HG03565 (cell line): ENCODE measurements at regions not wholly inside any gene's neighbourhood (a gene's known extent, or its start where the extent isn't known, plus 50 kb on each side); places are given as distances from the start of the nearest gene placed in this dataset.
"Not testable (repeated sequence)": the region's sequence is repeated elsewhere in the genome, so short reads cannot be mapped to it uniquely, and the experiment has no call there.

Experiments used
- ATAC-seq: cut with Tn5 transposase; IDR thresholded peaks from one replicate; pipeline ENCODE4 v1.9.1; 2021; ENCODE audit warnings: mild to moderate bottlenecking, moderate library complexity; ENCODE audit not compliant: unreplicated experiment

DNA sequence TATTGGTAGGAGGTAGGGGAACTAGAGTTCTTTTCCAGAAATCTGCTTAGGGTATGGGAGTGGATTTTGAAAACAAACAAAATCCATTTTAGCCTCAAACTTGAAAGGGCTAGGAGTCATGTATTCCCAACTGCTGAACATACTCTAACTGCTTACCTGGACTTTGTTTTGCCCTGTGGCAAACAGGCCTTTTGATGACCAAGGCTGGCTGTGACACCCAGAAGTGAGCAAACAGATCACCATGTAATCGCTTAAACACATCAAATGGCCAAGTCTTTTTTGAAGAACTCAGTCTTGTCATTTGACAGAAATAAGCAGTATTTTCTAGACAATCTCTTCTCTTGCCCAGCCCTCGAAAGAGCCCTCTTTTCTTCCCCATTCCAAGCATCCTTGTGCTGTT lies 203.4 kb downstream of the KIT start:
- ATAC-seq, result no peak

GRCh38 chr4:54855191-54855854 lies 197.6 kb downstream of the KIT start:
- no peak for ATAC-seq

DNA sequence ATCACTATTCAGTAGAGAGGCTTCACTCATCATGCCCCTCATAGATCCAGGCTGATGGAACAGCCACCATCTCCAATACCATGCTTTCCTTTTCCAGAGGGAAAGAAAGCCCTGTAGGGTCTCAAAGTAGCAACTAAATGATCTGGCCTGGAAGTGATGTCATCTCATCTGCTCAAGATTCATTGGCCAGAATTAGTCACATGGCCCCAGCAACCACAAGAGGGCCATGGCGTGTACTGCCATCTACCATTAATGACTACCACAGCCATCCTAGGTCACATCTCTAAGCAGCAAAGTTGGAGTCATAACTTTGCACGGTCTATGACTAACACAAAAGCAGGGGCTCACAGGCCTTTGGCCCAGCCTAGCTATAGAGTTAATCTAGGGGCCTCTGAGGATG lies 194.8 kb downstream of the KIT start:
- no peak for ATAC-seq

DNA sequence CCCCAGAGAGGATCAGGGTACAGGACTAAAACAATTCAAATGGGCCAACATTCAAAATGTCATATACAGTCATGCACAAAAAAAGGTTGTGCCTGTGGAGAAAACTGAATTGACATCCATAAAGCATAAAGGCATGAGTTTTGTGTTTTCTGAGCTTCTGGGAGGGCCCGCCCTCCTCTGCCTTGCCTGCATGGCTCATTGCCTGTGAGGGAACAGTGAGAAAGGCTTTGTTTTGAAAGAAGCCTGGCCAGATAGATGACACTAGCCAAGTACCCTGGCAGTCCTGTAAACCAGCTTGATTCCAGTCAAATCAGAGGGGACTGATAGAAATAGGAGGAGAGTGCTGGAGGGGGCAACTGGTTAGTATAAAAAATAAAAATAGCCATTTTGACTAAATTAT lies 194.3 kb downstream of the KIT start:
- no peak for ATAC-seq

GRCh38 chr4:54844911-54845310 lies 187.2 kb downstream of the KIT start:
- ATAC-seq, result no peak

DNA sequence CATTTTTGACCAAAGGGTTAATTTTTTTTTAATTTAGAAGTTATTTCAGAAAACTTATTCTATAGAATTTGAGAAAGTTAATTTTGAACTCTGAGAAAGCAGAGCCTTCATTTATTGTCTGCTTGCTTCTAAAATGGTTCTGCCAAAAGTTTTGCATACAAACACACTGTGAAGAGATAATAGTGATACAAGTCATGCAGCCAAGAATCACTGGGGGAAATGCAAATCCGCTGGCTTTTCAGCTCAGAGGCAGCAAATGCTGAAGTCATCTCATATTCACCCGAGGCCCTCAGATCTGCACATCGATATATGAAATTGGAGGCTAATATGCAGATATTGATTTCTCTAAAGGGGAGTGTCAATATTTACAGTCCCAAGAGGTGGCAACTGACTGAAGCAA lies 186.2 kb downstream of the KIT start:
- no peak for ATAC-seq

GRCh38 chr4:54843106-54843505 lies 185.3 kb downstream of the KIT start:
- no peak for ATAC-seq

GRCh38 chr4:54842656-54843055 lies 184.9 kb downstream of the KIT start:
- ATAC-seq, result no peak

DNA sequence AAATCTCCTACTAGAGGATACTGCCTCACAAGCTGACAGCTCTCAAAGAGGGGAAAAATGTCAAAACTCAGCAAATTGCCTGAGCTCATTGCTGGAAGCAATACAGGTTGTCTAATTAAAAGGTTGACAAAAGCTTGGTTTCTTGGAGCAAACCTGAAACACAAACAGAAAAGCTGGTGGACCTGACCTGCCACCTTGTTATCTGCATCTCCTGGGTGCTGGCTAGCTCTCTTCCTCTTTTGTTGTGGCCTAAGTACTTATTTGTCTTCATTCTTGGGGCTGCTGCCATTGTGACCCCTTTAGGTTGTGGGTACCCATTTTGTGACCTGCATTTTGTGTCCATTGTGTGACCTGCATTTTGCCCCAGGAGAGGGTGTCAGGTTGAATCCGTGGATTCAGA lies 184.5 kb downstream of the KIT start:
- ATAC-seq, result no peak

GRCh38 chr4:54840992-54841768 lies 183.4 kb downstream of the KIT start:
- ATAC-seq, result no peak

GRCh38 chr4:54840430-54840829 lies 182.7 kb downstream of the KIT start:
- no peak for ATAC-seq

DNA sequence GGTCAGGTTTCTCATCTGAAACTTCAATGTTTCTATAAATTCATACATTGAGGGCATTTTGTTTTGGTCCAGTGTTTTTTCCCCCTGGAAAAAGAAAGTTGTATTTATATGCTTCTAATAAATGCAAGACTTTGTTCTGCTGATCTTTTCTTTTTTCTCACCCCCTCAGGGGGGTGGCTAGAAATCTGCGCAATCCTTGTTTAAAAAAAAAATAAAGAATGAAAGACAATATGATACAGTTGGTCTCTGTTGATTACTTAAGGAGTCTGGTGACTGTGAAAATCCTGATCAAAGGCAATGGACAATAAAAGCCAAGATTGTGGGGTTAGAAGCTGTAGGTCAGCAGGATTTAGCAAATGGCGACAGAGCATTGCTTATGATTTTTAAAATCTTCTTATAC lies 180.5 kb downstream of the KIT start:
- no peak for ATAC-seq

- ATAC-seq, result no peak
These were observed 179.9 kb downstream of the KIT start for GRCh38 chr4:54837576-54838140.

DNA sequence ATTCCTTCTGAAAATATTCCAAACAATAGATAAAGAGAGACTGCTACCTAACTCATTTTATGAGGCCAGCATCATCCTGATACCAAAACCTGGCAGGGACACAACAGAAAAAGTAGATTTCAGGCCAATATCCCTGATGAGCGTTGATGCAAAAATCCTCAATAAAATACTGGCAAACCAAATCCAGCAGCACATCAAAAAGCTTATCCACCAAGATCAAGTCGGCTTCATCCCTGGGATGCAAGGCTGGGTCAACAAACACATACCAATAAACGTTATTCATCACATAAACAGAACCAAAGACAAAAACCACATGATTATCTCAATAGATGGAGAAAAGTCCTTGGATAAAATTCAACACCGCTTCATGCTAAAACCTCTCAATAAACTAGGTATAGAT lies 170.6 kb downstream of the KIT start:
- not testable (repeated sequence) for ATAC-seq

GRCh38 chr4:54823616-54824015 lies 165.9 kb downstream of the KIT start:
- ATAC-seq, result no peak

- ATAC-seq, result no peak
These were observed 161.3 kb downstream of the KIT start for GRCh38 chr4:54819034-54819433.

GRCh38 chr4:54818481-54818880 lies 160.7 kb downstream of the KIT start:
- no peak for ATAC-seq

DNA sequence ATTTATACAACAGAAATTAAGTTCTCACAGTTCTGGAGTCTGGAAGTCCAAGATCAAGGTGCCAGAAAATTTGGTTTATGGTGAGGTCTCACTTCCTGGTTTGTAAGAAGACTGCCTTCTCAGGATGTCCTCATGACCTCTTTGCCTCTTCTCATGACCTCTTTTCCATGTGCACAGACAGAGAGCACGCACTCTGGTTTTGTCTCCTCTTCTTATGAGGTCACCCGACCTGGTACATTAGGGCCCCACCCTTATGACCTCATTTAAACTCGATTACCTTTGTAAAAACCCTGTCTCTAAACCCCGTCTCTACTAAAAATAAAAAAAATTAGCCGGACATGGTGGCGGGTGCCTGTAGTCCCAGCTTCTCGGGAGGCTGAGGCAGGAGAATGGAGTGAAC lies 155.9 kb downstream of the KIT start:
- ATAC-seq, result no peak

- ATAC-seq, result no peak
These were observed 148.6 kb downstream of the KIT start for GRCh38 chr4:54806351-54806750.

DNA sequence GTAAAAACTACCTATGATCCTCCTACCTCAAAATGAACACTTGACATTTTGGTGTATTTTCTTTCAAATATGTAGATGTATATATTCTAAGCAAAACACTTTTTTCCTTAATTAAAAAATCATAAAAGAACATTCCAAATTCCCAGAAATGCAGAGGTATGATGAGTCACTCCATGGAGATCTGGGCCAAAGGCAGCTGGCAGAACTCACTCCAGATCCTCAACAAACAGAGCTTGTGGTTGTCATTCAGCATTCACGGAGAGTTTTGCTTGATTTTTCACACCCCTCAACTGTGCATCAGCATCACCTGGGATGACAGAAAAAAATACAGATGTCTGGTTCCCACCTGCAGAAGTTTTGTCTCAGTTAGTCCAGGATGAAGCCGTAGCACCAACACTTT lies 144.6 kb downstream of the KIT start:
- ATAC-seq, result no peak

- no peak for ATAC-seq
These were observed 143.2 kb downstream of the KIT start for GRCh38 chr4:54800831-54801530.

GRCh38 chr4:54794579-54794978 lies 136.8 kb downstream of the KIT start:
- no peak for ATAC-seq
